Endodermal cell (in vitro differentiated cells): ENCODE measurements at regions not wholly inside any gene's neighbourhood (a gene's known extent, or its start where the extent isn't known, plus 50 kb on each side); places are given as distances from the start of the nearest gene placed in this dataset.

ENCODE experiments used
- DNase-seq: peaks from one replicate; pipeline ENCODE4 v3.0.0-alpha.2; 2017
- H3K27ac ChIP-seq: 2 replicates; pipeline ENCODE4 v1.5.1; 2013; ENCODE audit warnings: mild to moderate bottlenecking, low read depth, low read length, moderate library complexity
- H3K27me3 ChIP-seq: 2 replicates; pipeline ENCODE4 v1.6.1; 2013; ENCODE audit warnings: mild to moderate bottlenecking, low read length, moderate library complexity; ENCODE audit not compliant: insufficient read depth, control insufficient read depth, poor library complexity, severe bottlenecking
- H3K36me3 ChIP-seq: 2 replicates; pipeline ENCODE4 v1.7.0; 2013; ENCODE audit warnings: mild to moderate bottlenecking, low read length, moderate library complexity; ENCODE audit not compliant: control insufficient read depth, insufficient read depth
- H3K4me1 ChIP-seq: one replicate; pipeline ENCODE4 v1.7.0; 2013; ENCODE audit warnings: low read length; ENCODE audit not compliant: control insufficient read depth, insufficient read depth
- H3K4me3 ChIP-seq: 2 replicates; pipeline ENCODE4 v1.5.1; 2013; ENCODE audit warnings: mild to moderate bottlenecking, low read length, moderate library complexity
- H3K9ac ChIP-seq: 2 replicates; pipeline ENCODE4 v1.6.1; 2013; ENCODE audit warnings: mild to moderate bottlenecking, low read length, moderate library complexity; ENCODE audit not compliant: poor library complexity, severe bottlenecking; ENCODE audit errors: extremely low read depth
- H3K9me3 ChIP-seq: 2 replicates; pipeline ENCODE4 v1.6.1; 2013; ENCODE audit warnings: mild to moderate bottlenecking, low read length, moderate library complexity; ENCODE audit not compliant: control insufficient read depth
- H3K27ac Mint-ChIP-seq: 2 replicates; pipeline ENCODE4 v1.8.0; 2020; ENCODE audit warnings: mixed read lengths
- H3K27me3 Mint-ChIP-seq: 2 replicates; pipeline ENCODE4 v1.8.0; 2021; ENCODE audit warnings: mild to moderate bottlenecking, mixed read lengths; ENCODE audit not compliant: insufficient read depth
- H3K36me3 Mint-ChIP-seq: 2 replicates; pipeline ENCODE4 v1.8.0; 2020; ENCODE audit warnings: low read depth, mixed read lengths
- H3K4me1 Mint-ChIP-seq: 2 replicates; pipeline ENCODE4 v1.8.0; 2020; ENCODE audit warnings: mixed read lengths
- H3K4me3 Mint-ChIP-seq: 2 replicates; pipeline ENCODE4 v1.8.0; 2020; ENCODE audit warnings: mild to moderate bottlenecking, moderate library complexity, mixed read lengths
- H3K9me3 Mint-ChIP-seq: 2 replicates; pipeline ENCODE4 v1.8.0; 2020; ENCODE audit warnings: mild to moderate bottlenecking, mixed read lengths
- WGBS, 2 experiments: methylation state at CpG; one replicate each; pipeline versions ENCODE4 v1.1.5 to v1.1.7; 2013; ENCODE audit warnings: missing lambda C conversion rate in 2 of 2, mixed read lengths in 1 of 2; ENCODE audit not compliant: insufficient coverage in 1 of 2, insufficient read length in 1 of 2; 5-methylcytosine and 5-hydroxymethylcytosine counted together
- TF ChIP-seq, protein P1 (sequence below): fragments of 200-600 bp; sonication (generic); conservative IDR thresholded peaks from 2 replicates; pipeline ENCODE4 v1.5.0; 2021; ENCODE audit warnings: antibody characterized with exemption, mild to moderate bottlenecking

DNA sequence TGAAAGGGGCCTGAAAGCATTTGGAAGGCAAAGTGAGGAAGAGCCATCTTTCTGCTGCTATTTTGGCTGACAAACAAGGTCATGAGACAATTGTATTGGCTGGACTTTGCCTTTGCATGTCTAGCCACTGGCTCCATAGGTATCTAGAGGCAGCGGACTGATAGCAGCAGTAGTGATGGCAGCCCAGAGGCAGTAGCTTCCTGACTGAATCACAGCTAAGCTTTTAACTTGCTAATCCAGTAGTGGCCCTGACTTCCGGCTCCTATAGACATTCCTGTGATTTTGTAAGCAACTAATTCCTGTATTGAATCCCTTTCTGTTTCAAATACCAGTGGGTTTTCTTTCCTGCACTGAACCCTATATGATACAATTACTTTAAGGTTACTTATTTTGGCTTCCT, 69.8 kb upstream of the PDE1A start:
- 81 to 82% methylated on average over 2 of the region's 2 CpGs for WGBS, 2 experiments
- Histone ChIP-seq H3K27ac (no peak overlapping the region), H3K9ac (no peak overlapping the region), H3K9me3 (no peaks in the 10 kb centered on the region), H3K4me3 (no peak overlapping the region), H3K27me3 (no peaks in the 10 kb centered on the region), H3K36me3 (no peaks in the 10 kb centered on the region), H3K4me1 (no peaks in the 10 kb centered on the region)
- Mint-ChIP-seq H3K27ac (no peak overlapping the region), H3K27me3 (no peaks in the 10 kb centered on the region), H3K4me3 (no peak overlapping the region), H3K9me3 (no peaks in the 10 kb centered on the region), H3K36me3 (no peaks in the 10 kb centered on the region), H3K4me1 (peaks cover 3% of the 10 kb centered on the region)
- DNase-seq: no peak
- TF ChIP-seq, protein P1, sequence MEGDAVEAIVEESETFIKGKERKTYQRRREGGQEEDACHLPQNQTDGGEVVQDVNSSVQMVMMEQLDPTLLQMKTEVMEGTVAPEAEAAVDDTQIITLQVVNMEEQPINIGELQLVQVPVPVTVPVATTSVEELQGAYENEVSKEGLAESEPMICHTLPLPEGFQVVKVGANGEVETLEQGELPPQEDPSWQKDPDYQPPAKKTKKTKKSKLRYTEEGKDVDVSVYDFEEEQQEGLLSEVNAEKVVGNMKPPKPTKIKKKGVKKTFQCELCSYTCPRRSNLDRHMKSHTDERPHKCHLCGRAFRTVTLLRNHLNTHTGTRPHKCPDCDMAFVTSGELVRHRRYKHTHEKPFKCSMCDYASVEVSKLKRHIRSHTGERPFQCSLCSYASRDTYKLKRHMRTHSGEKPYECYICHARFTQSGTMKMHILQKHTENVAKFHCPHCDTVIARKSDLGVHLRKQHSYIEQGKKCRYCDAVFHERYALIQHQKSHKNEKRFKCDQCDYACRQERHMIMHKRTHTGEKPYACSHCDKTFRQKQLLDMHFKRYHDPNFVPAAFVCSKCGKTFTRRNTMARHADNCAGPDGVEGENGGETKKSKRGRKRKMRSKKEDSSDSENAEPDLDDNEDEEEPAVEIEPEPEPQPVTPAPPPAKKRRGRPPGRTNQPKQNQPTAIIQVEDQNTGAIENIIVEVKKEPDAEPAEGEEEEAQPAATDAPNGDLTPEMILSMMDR: no peak

DNA sequence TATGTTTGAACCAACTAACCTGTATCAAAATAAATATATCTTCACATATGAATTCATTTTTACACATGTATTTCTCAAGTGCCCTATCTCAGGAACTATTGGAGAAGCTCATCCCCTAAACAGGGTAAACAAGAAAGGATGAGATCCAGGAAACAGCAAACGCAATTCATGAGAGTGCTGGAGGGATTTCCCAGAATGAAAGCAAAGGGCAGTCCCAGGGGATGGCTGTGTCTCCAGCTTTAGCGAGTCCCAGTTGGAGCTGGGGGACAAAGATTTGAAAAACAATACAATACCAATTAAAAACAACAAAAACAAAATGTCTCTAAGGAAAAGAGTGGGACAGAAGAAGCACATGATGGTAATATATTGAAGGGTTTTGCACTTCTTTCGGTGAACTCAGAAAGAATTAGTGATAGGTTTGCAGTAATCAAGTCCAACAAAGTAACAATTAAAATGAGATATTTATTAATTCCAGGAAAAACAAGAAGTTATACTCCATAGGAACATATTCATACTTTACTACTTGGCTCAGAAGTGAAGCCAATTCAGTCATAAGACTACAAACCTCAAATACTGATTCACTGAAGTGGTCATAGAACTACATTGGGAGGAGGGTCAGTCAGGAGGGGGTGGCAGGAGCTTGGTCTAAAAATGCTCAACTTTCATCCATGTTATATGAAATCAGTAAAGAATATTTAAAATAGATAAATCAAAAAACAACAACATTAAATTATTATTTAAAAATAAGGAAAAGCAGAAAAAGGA, 73.1 kb upstream of the PDE1A start:
- Histone ChIP-seq H3K9ac (no peak overlapping the region), H3K27me3 (no peaks in the 10 kb centered on the region), H3K9me3 (no peaks in the 10 kb centered on the region), H3K36me3 (no peaks in the 10 kb centered on the region), H3K4me3 (no peak overlapping the region), H3K4me1 (no peaks in the 10 kb centered on the region), H3K27ac (no peak overlapping the region)
- Mint-ChIP-seq H3K4me3 (no peak overlapping the region), H3K36me3 (no peaks in the 10 kb centered on the region), H3K4me1 (peaks cover 6% of the 10 kb centered on the region), H3K9me3 (no peaks in the 10 kb centered on the region), H3K27ac (no peak overlapping the region), H3K27me3 (no peaks in the 10 kb centered on the region)
- TF ChIP-seq, protein P1: no peak
- no peak for DNase-seq
- 43 to 60% methylated on average over 1 to 3 of the region's 3 CpGs for WGBS, 2 experiments

DNA sequence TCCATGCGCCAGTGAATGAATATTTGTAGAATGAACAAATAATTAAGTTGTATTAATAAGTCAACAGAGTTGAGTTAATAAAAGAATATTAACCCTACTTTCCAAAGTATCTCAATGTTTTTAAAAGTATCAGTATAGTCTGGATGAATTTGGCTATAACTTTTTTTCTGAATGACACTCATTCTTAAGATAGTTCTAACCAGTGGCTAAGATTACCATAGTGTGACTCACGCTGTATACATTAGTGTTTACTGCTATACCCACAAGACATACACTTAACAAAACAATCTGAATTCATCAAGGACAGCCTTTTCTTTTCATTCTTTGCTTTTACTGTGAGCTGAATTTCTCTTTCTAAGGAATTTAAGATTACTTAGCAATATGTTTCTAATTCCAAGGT, 77.0 kb upstream of the PDE1A start:
- Mint-ChIP-seq H3K9me3 (no peaks in the 10 kb centered on the region), H3K36me3 (no peaks in the 10 kb centered on the region), H3K27ac (no peak overlapping the region), H3K4me1 (peaks cover 8% of the 10 kb centered on the region), H3K27me3 (no peaks in the 10 kb centered on the region), H3K4me3 (no peak overlapping the region)
- Histone ChIP-seq H3K36me3 (no peaks in the 10 kb centered on the region), H3K9me3 (no peaks in the 10 kb centered on the region), H3K27me3 (no peaks in the 10 kb centered on the region), H3K4me1 (no peaks in the 10 kb centered on the region), H3K9ac (no peak overlapping the region), H3K4me3 (no peak overlapping the region), H3K27ac (no peak overlapping the region)
- no peak for DNase-seq
- TF ChIP-seq, protein P1: no peak
- 97 to 100% methylated on average over 1 to 2 of the region's 2 CpGs for WGBS, 2 experiments
